B cell (primary cell): ENCODE measurements at regions not wholly inside any gene's neighbourhood (a gene's known extent, or its start where the extent isn't known, plus 50 kb on each side); places are given as distances from the start of the nearest gene placed in this dataset.

Experiments used
- ATAC-seq: fragments of 200-7000 bp; cut with Tn5 transposase; one replicate; pipeline ENCODE4 v1.10.0; 2021; ENCODE audit warnings: low read depth, mild to moderate bottlenecking, moderate number of reproducible peaks, moderate library complexity
- CTCF ChIA-PET: fragments of 350-600 bp; sonication (Branson Sonifier 250); formaldehyde crosslinking; loops from one replicate; lab custom pipeline; 2021; ENCODE audit warnings: antibody characterized with exemption, inconsistent platforms; lab: Charles Lee
- POLR2A ChIA-PET: fragments of 350-600 bp; sonication (Branson Sonifier 250); formaldehyde crosslinking; loops from one replicate; lab custom pipeline; 2021; ENCODE audit warnings: antibody characterized with exemption; lab: Charles Lee
- DNase-seq: peaks from one replicate; pipeline ENCODE4 v3.0.0; 2013
- H2AFZ ChIP-seq: 2 replicates; pipeline ENCODE4 v1.6.1; 2012; ENCODE audit warnings: mild to moderate bottlenecking, low read depth, low read length; ENCODE audit not compliant: insufficient read depth, poor library complexity, severe bottlenecking
- H3K27ac ChIP-seq, 2 donors: 1 replicate in 1 of 2; 2 replicates in 1 of 2; pipeline ENCODE4 v1.5.1; 2012 to 2013; ENCODE audit warnings: low read length in 2 of 2, mild to moderate bottlenecking in 2 of 2, moderate library complexity in 1 of 2
- H3K27me3 ChIP-seq, 4 experiments: fragments of 200-600 bp in 1 of 4; sonication (generic) in 1 of 4; replicated peaks in 1 of 4; 1 replicate in 2 of 4; 2 replicates in 2 of 4; pipeline versions ENCODE4 v1.6.1 to v1.7.0; 2013 to 2016; ENCODE audit warnings: low read length in 3 of 4, mild to moderate bottlenecking in 2 of 4, mixed read lengths in 1 of 4, moderate library complexity in 1 of 4; ENCODE audit not compliant: insufficient read depth in 4 of 4, control insufficient read depth in 3 of 4; ENCODE audit errors: control extremely low read depth in 1 of 4
- H3K36me3 ChIP-seq, 2 experiments: replicated peaks in 1 of 2; 1 replicate in 1 of 2; 2 replicates in 1 of 2; pipeline versions ENCODE4 v1.6.1 to v1.7.1; 2013; ENCODE audit warnings: low read length in 1 of 2; ENCODE audit not compliant: insufficient read depth in 2 of 2, control insufficient read depth in 1 of 2; ENCODE audit errors: control extremely low read depth in 1 of 2, extremely low read depth in 1 of 2
- H3K4me1 ChIP-seq, 2 donors: fragments of 200-600 bp in 1 of 2; sonication (generic) in 1 of 2; 1 replicate in 1 of 2; 2 replicates in 1 of 2; pipeline versions ENCODE4 v1.5.1 to v1.6.1; 2013 to 2017; ENCODE audit warnings: low read length in 2 of 2; ENCODE audit not compliant: control insufficient read depth in 2 of 2, insufficient read depth in 2 of 2
- H3K4me2 ChIP-seq: replicated peaks from 2 replicates; pipeline ENCODE3; 2012; ENCODE audit warnings: mild to moderate bottlenecking, low read depth, low read length; ENCODE audit not compliant: poor library complexity, severe bottlenecking
- H3K4me3 ChIP-seq, 5 experiments: fragments of 200-600 bp in 1 of 5; sonication (generic) in 1 of 5; 1 replicate in 3 of 5; 2 replicates in 2 of 5; pipeline versions ENCODE4 v1.5.1 to v1.7.0; 2011 to 2016; ENCODE audit warnings: low read length in 4 of 5, mild to moderate bottlenecking in 4 of 5, low read depth in 2 of 5, control low read depth in 1 of 5, moderate library complexity in 1 of 5; ENCODE audit not compliant: insufficient read depth in 1 of 5; ENCODE audit errors: control extremely low read depth in 1 of 5, extremely low read depth in 1 of 5
- H3K79me2 ChIP-seq: fragments of 200-600 bp; sonication (generic); one replicate; pipeline ENCODE4 v1.6.0; 2016; ENCODE audit warnings: low read length; ENCODE audit not compliant: control insufficient read depth, insufficient read depth
- H3K9ac ChIP-seq: fragments of 200-600 bp; sonication (generic); 2 replicates; pipeline ENCODE4 v1.6.1; 2017; ENCODE audit warnings: mild to moderate bottlenecking, low read length, moderate library complexity
- H3K9me3 ChIP-seq, 3 donors: one replicate each; pipeline versions ENCODE4 v1.6.1 to v1.7.1; 2013; ENCODE audit warnings: low read length in 2 of 3; ENCODE audit not compliant: control insufficient read depth in 2 of 3, insufficient read depth in 1 of 3; ENCODE audit errors: control extremely low read depth in 1 of 3
- H4K20me1 ChIP-seq: 2 replicates; pipeline ENCODE4 v1.6.0; 2012; ENCODE audit warnings: mild to moderate bottlenecking, low read length; ENCODE audit not compliant: insufficient read depth, control insufficient read depth, poor library complexity, severe bottlenecking
- H3K27ac Mint-ChIP-seq: one replicate; pipeline ENCODE4 v1.8.0; 2021; ENCODE audit warnings: mixed read lengths
- H3K27me3 Mint-ChIP-seq: one replicate; pipeline ENCODE4 v1.8.0; 2021; ENCODE audit warnings: mixed read lengths
- H3K4me1 Mint-ChIP-seq: one replicate; pipeline ENCODE4 v1.8.0; 2021; ENCODE audit warnings: mixed read lengths
- H3K4me3 Mint-ChIP-seq: one replicate; pipeline ENCODE4 v1.8.0; 2021; ENCODE audit warnings: mixed read lengths
- H3K9me3 Mint-ChIP-seq: one replicate; pipeline ENCODE4 v1.8.0; 2022; ENCODE audit warnings: mixed read lengths; ENCODE audit not compliant: insufficient read depth
- EZH2 ChIP-seq: IDR thresholded peaks from 2 replicates; pipeline ENCODE4 v1.6.1; 2012; ENCODE audit warnings: borderline replicate concordance, low read depth, mild to moderate bottlenecking, moderate library complexity, low read length; ENCODE audit not compliant: insufficient read depth, poor library complexity, severe bottlenecking
- WGBS: methylation state at CpG from one replicate; pipeline ENCODE4 v1.1.5; 2013; ENCODE audit warnings: missing lambda C conversion rate; ENCODE audit not compliant: insufficient coverage; 5-methylcytosine and 5-hydroxymethylcytosine counted together
- intact Hi-C: fragments of 100-400 bp; cut with micrococcal nuclease; formaldehyde crosslinking; loops from one replicate; pipeline ENCODE4 v1.10.0; 2022
- TF ChIP-seq, protein P1 (sequence below): fragments of 200-600 bp; IDR thresholded peaks from one replicate; pipeline ENCODE4 v1.8.0; 2022; ENCODE audit warnings: antibody characterized with exemption, mild to moderate bottlenecking

DNA sequence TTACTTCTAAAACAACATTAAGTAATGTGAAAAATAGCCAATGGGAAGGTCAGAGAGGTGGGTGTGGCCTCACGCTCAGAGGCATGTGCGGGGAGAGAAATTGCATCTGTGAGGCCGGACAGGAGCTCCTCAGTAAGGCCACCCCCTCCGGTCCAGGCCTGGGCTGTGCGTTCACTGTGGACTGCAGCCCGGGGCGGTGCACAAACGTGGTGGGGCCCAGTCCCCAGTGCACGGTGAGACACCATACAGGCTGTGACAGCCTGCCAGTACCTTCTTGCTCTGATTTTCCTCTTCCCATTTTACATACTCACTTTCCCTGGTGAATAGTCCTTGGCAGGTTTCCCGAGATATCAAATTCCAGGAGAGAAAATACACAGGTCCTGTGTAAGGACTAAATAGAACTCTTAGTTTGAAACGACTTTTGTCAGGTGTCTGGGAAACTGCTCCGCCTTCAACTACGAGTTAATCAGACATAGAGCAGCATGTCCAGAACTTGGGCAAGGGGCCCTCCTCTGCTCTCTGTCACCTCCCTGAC, 174.1 kb upstream of the MKI67 start:
- no peak for DNase-seq
- H3K4me1 Mint-ChIP-seq: no peaks in the 10 kb centered on the region
- WGBS: 87% methylated on average over 13 of the region's 13 CpGs
- no peaks in the 10 kb centered on the region for H3K36me3 ChIP-seq
- peaks cover 3% of the 10 kb centered on the region for H3K9me3 Mint-ChIP-seq
- no peak for TF ChIP-seq EZH2
- no peak overlapping the region for H2AFZ ChIP-seq
- no peak overlapping the region for H3K27ac Mint-ChIP-seq
- H3K27me3 Mint-ChIP-seq: peaks cover 9% of the 10 kb centered on the region
- no peak for ATAC-seq
- ChIA-PET CTCF (no interaction called here), POLR2A (no interaction called here)
- no peak overlapping the region for H3K4me3 ChIP-seq
- H4K20me1 ChIP-seq: no peaks in the 10 kb centered on the region
- peaks cover 0 to 10% (median 0%) of the 10 kb centered on the region in 3 donors for H3K9me3 ChIP-seq
- H3K4me3 Mint-ChIP-seq: no peak overlapping the region
- H3K27ac ChIP-seq: no peak overlapping the region
- no peak overlapping the region for H3K9ac ChIP-seq
- no peaks in the 10 kb centered on the region for H3K4me1 ChIP-seq
- H3K79me2 ChIP-seq: no peaks in the 10 kb centered on the region
- H3K4me2 ChIP-seq: no peak overlapping the region
- intact Hi-C loops: no loop called here
- no peaks in the 10 kb centered on the region for H3K27me3 ChIP-seq

DNA sequence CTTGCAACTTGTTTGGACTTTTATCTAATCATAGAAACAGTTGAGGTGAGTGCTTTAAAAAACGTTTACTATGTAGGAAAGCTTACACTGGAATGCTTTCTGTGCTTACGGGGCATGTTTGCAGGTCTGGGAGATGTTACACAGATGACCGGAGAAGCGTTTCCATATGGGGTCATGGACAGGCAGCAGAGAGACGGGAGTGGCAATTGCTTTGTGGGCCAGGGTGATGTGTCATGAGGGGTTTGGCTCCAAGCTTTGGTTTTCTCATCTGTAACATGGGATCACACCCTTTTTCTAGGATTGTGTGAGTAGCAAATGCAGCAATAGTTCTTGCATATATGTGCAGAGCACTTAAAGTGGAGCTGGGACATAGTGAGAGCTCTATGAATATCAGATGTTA, 174.8 kb upstream of the MKI67 start:
- Histone ChIP-seq H4K20me1 (no peaks in the 10 kb centered on the region), H3K4me3 (no peak overlapping the region), H3K9ac (no peak overlapping the region), H3K9me3 (peaks cover 0 to 12% (median 0%) of the 10 kb centered on the region in 3 donors), H3K4me2 (no peak overlapping the region), H3K4me1 (no peaks in the 10 kb centered on the region), H3K27ac (no peak overlapping the region), H3K36me3 (no peaks in the 10 kb centered on the region), H2AFZ (no peak overlapping the region), H3K27me3 (no peaks in the 10 kb centered on the region), H3K79me2 (no peaks in the 10 kb centered on the region)
- CTCF ChIA-PET: no interaction called here
- Mint-ChIP-seq H3K27ac (no peak overlapping the region), H3K9me3 (peaks cover 3% of the 10 kb centered on the region), H3K27me3 (peaks cover 5% of the 10 kb centered on the region), H3K4me1 (no peaks in the 10 kb centered on the region), H3K4me3 (no peak overlapping the region)
- DNase-seq (no peak), ATAC-seq (no peak)
- TF ChIP-seq, protein P1, sequence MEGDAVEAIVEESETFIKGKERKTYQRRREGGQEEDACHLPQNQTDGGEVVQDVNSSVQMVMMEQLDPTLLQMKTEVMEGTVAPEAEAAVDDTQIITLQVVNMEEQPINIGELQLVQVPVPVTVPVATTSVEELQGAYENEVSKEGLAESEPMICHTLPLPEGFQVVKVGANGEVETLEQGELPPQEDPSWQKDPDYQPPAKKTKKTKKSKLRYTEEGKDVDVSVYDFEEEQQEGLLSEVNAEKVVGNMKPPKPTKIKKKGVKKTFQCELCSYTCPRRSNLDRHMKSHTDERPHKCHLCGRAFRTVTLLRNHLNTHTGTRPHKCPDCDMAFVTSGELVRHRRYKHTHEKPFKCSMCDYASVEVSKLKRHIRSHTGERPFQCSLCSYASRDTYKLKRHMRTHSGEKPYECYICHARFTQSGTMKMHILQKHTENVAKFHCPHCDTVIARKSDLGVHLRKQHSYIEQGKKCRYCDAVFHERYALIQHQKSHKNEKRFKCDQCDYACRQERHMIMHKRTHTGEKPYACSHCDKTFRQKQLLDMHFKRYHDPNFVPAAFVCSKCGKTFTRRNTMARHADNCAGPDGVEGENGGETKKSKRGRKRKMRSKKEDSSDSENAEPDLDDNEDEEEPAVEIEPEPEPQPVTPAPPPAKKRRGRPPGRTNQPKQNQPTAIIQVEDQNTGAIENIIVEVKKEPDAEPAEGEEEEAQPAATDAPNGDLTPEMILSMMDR: no peak
- TF ChIP-seq EZH2: no peak
- intact Hi-C loops: no loop called here
- WGBS: 83% methylated on average over 5 of the region's 5 CpGs
- POLR2A ChIA-PET: no interaction called here
